ENCODE measurements at regions not wholly inside any gene's neighbourhood (a gene's known extent, or its start where the extent isn't known, plus 50 kb on each side); places are given as distances from the start of the nearest gene placed in this dataset.

GRCh38 chr2:57552885-57553284 lies 493.7 kb upstream of the VRK2 start:
- Mint-ChIP-seq H3K9me3 (ENCODE audit: unreplicated experiment) (no peaks in the 10 kb centered on the region), H3K36me3 (ENCODE audit: insufficient read depth, unreplicated experiment) (no peaks in the 10 kb centered on the region), H3K4me3 (ENCODE audit: unreplicated experiment) (no peak overlapping the region), H3K27me3 (ENCODE audit: insufficient read depth, unreplicated experiment) (no peaks in the 10 kb centered on the region), H3K27ac (ENCODE audit: low read depth, unreplicated experiment) (no peak overlapping the region), H3K4me1 (ENCODE audit: insufficient read depth, unreplicated experiment) (no peaks in the 10 kb centered on the region)
- BruUV-seq (replicated peaks): no TSS peak
- CTCF ChIA-PET: no interaction called here
- POLR2A ChIA-PET: no interaction called here
- TF ChIP-seq CTCF (IDR thresholded peaks at IDR 0.05; ENCODE audit: unreplicated experiment): no peak
- DNase-seq (ENCODE audit: unreplicated experiment): no peak
- intact Hi-C loops (cut with micrococcal nuclease): no loop called here

DNA sequence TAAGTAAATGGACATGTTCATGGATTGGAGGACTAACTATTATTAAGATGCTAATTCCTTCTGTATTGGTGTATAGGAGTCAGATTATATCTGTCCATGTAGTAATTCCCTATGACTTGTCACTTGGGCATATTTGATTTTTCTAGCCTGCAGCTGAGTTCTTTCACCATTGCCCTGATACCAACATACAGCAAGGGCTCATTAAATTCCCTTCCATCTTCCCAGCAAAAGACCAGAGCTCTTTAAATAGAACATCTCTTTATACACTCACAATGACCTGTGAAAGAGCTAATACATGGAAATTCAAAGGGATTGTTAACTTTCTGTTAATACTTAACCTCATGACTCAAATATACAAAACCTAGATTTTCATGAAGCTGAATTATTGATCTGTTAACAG lies 492.3 kb upstream of the VRK2 start:
- BruUV-seq (replicated peaks): no TSS peak
- Mint-ChIP-seq H3K27ac (ENCODE audit: low read depth, unreplicated experiment) (no peak overlapping the region), H3K9me3 (ENCODE audit: unreplicated experiment) (no peaks in the 10 kb centered on the region), H3K4me1 (ENCODE audit: insufficient read depth, unreplicated experiment) (no peaks in the 10 kb centered on the region), H3K27me3 (ENCODE audit: insufficient read depth, unreplicated experiment) (no peaks in the 10 kb centered on the region), H3K4me3 (ENCODE audit: unreplicated experiment) (no peak overlapping the region), H3K36me3 (ENCODE audit: insufficient read depth, unreplicated experiment) (no peaks in the 10 kb centered on the region)
- DNase-seq (ENCODE audit: unreplicated experiment): no peak
- POLR2A ChIA-PET: no interaction called here
- CTCF ChIA-PET: interaction anchor here (0.8 kb wide), 1 partner anchor 326 kb away, joined by 5 read pairs; no protein-coding TSS in a partner anchor
- intact Hi-C loops (cut with micrococcal nuclease): no loop called here
- TF ChIP-seq CTCF (IDR thresholded peaks at IDR 0.05; ENCODE audit: unreplicated experiment): no peak

GRCh38 chr2:57558312-57558711 lies 488.3 kb upstream of the VRK2 start:
- POLR2A ChIA-PET: no interaction called here
- no peaks in the 10 kb centered on the region for H3K4me1 Mint-ChIP-seq (ENCODE audit: insufficient read depth, unreplicated experiment)
- intact Hi-C loops (cut with micrococcal nuclease): no loop called here
- H3K27me3 Mint-ChIP-seq (ENCODE audit: insufficient read depth, unreplicated experiment): no peaks in the 10 kb centered on the region
- no peak for DNase-seq (ENCODE audit: unreplicated experiment)
- no peaks in the 10 kb centered on the region for H3K36me3 Mint-ChIP-seq (ENCODE audit: insufficient read depth, unreplicated experiment)
- no peaks in the 10 kb centered on the region for H3K9me3 Mint-ChIP-seq (ENCODE audit: unreplicated experiment)
- BruUV-seq (replicated peaks): no TSS peak
- no peak overlapping the region for H3K27ac Mint-ChIP-seq (ENCODE audit: low read depth, unreplicated experiment)
- no peak for TF ChIP-seq CTCF (IDR thresholded peaks at IDR 0.05; ENCODE audit: unreplicated experiment)
- CTCF ChIA-PET: no interaction called here
- H3K4me3 Mint-ChIP-seq (ENCODE audit: unreplicated experiment): no peak overlapping the region

- H3K36me3 Mint-ChIP-seq (ENCODE audit: insufficient read depth, unreplicated experiment): no peaks in the 10 kb centered on the region
- BruUV-seq (replicated peaks): no TSS peak
- H3K4me1 Mint-ChIP-seq (ENCODE audit: insufficient read depth, unreplicated experiment): no peaks in the 10 kb centered on the region
- TF ChIP-seq CTCF (IDR thresholded peaks at IDR 0.05; ENCODE audit: unreplicated experiment): no peak
- no peak overlapping the region for H3K27ac Mint-ChIP-seq (ENCODE audit: low read depth, unreplicated experiment)
- no peaks in the 10 kb centered on the region for H3K9me3 Mint-ChIP-seq (ENCODE audit: unreplicated experiment)
- H3K27me3 Mint-ChIP-seq (ENCODE audit: insufficient read depth, unreplicated experiment): no peaks in the 10 kb centered on the region
- no peak overlapping the region for H3K4me3 Mint-ChIP-seq (ENCODE audit: unreplicated experiment)
- no peak for DNase-seq (ENCODE audit: unreplicated experiment)
- intact Hi-C loops (cut with micrococcal nuclease): no loop called here
- ChIA-PET POLR2A (no interaction called here), CTCF (interaction anchor here (1.0 kb wide), 1 partner anchor 14 kb away, joined by 4 read pairs; no protein-coding TSS in a partner anchor)
Observed at GRCh38 chr2:57562495-57562894, 484.1 kb upstream of the VRK2 start.
